Stimulated activated CD8-positive, alpha-beta memory T cell treated with anti-CD3 and anti-CD28 coated beads, Interleukin-15, amount 100 ng/mL, for 48 hours (primary cell): ENCODE measurements at regions not wholly inside any gene's neighbourhood (a gene's known extent, or its start where the extent isn't known, plus 50 kb on each side); places are given as distances from the start of the nearest gene placed in this dataset.

Source experiments
- DNase-seq, 2 donors: peaks; one replicate each; pipeline ENCODE4 v3.0.0-alpha.2; 2020; ENCODE audit warnings: low read depth in 2 of 2

- no peak for DNase-seq
Measured at GRCh38 chr21:34192646-34193285, 119.4 kb downstream of the MRPS6 start.

GRCh38 chr21:34195335-34195734, 122.0 kb downstream of the MRPS6 start:
- no peak for DNase-seq

GRCh38 chr21:34196996-34197395, 123.6 kb downstream of the MRPS6 start:
- no peak for DNase-seq

GRCh38 chr21:34197561-34197960, 124.2 kb downstream of the MRPS6 start:
- no peak for DNase-seq

- no peak for DNase-seq
Measured at GRCh38 chr21:34198231-34199120, 125.1 kb downstream of the MRPS6 start.

GRCh38 chr21:34199121-34199910, 125.9 kb downstream of the MRPS6 start:
- no peak for DNase-seq

GRCh38 chr21:34200288-34200905, 127.0 kb downstream of the MRPS6 start:
- no peak for DNase-seq

- no peak for DNase-seq
Measured at GRCh38 chr21:34201001-34201400, 127.6 kb downstream of the MRPS6 start.

GRCh38 chr21:34201481-34201858, 128.1 kb downstream of the MRPS6 start:
- no peak for DNase-seq

- DNase-seq: no peak
Measured at GRCh38 chr21:34202553-34203372, 129.4 kb downstream of the MRPS6 start.

- no peak for DNase-seq
Measured at GRCh38 chr21:34203851-34204420, 130.6 kb downstream of the MRPS6 start.

GRCh38 chr21:34204481-34205439, 131.4 kb downstream of the MRPS6 start:
- no peak for DNase-seq

- DNase-seq: no peak
Measured at GRCh38 chr21:34205811-34206571, 132.6 kb downstream of the MRPS6 start.

- no peak for DNase-seq
Measured at GRCh38 chr21:34213959-34214358, 140.6 kb downstream of the MRPS6 start.

- no peak for DNase-seq
Measured at GRCh38 chr21:34215501-34215900, 142.1 kb downstream of the MRPS6 start.

- no peak for DNase-seq
Measured at GRCh38 chr21:34215911-34216717, 142.7 kb downstream of the MRPS6 start.

GRCh38 chr21:34216718-34217032, 143.3 kb downstream of the MRPS6 start:
- no peak for DNase-seq

GRCh38 chr21:34217263-34217662, 143.9 kb downstream of the MRPS6 start:
- DNase-seq: no peak
